Superior temporal gyrus (tissue), 1 donor: ENCODE measurements at regions not wholly inside any gene's neighbourhood (a gene's known extent, or its start where the extent isn't known, plus 50 kb on each side); places are given as distances from the start of the nearest gene placed in this dataset.
A peak's percentile ranks its signal among the peaks of the same experiment; 100 is the strongest.

Experiments
- DNase-seq: peaks from one replicate; pipeline ENCODE4 v3.0.0-alpha.2; 2016; ENCODE audit errors: extremely low spot score

DNA sequence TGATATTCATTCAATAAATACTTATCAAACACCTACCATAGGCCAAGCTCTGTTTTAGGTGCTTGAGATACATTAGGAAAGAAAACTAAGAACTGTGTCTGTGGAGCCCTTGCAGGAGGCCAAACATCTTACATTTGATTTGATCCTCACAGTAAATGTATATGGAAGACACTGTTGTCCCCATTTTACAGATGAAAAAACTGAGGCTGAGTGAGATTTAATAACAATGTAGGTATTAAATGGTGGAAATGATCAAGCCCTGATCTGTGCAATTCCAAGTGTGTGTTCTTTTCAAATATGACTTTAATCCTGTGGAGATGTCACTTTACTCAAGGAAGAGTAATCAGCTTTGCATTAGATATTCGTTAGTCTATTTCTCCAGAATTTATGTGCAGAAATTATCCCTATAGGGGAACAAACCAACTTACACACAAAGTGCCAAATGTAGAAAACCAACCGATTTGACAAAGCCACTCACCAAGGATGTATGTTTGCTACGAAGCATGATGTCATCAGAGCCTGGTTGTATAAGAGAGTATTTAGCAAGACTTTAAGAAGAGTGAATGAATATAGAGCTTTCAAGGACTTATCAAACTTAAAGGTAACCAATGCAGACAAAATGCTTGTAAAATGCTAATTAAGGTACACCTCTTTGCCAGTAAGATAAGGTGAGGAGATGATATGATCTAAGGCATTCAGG lies 153.9 kb upstream of the NFIB start:
- no peak for DNase-seq

DNA sequence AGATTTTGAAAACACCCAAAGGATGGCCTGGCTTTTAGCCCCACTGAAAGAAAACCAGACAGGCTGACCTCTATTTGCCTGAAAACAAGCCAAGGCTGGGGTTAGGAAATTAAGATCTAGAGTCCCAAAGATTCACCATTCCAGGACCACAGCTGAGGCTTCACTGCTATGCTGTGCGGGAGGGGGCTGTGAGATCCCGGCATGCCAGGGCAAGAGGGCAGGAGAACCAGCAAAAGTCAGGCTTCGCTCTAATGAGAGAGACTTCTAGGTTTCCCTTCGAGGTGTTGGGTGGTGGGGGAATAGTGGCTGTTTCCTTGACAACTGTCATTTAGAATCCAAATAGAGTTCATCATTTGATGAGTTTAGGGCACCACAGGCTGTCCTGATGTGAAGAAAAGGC lies 152.9 kb upstream of the NFIB start:
- no peak for DNase-seq

DNA sequence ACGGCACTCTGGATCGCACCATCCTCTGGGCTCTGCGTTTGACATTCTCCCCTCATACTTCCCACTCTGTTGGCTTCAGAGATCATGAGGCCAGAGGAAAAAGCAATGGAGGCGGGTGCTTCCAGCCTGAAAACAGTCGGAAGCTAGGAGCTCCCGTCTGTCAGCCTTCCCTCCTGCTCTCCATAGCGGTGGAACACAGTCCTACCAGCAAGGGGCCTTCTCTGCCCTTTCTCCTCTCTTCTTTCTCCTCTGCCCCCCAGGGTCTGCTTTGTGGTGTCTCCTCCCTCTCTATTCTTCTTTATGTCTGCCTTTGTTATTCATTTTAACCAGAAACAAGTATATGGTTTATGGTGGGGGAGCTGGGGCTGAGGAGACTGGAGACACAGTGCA lies 152.5 kb upstream of the NFIB start:
- DNase-seq, result no peak

DNA sequence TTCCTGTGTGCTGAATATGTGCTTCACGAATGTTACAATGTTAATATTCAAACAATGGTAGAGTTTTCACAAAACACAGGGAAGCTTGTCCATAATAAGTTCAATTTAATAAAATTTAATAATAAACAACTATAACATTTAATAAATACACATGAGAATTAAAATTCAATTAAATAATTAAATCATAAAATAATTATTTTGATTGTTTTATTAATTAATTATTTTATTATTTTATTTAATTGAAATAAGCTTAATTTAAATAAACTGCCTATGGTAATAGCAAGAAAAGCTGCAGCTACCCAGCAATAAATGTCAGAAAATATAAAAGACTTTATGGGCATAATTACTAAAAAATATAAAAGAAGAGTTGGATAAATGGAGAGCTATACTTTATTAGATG lies 149.0 kb upstream of the NFIB start:
- no peak for DNase-seq

DNA sequence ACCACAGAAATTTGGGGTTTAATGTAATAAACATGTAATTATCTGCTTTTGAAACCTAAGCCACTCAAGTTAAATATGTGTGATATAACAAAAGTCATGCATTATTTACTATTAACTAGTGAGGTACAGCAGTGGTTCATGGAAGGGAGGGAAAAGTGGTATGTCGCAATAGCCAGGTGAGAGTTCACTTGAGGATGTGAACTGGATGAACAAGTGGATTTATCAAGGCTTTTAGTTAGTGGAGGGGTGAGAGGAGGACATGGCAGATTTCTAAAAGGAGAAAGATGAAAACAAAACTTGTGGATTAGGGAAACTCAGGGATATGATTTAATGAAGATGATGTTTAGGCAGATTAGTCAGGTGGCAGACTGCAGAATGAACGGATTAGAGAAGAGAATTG lies 141.3 kb upstream of the NFIB start:
- no peak for DNase-seq

DNA sequence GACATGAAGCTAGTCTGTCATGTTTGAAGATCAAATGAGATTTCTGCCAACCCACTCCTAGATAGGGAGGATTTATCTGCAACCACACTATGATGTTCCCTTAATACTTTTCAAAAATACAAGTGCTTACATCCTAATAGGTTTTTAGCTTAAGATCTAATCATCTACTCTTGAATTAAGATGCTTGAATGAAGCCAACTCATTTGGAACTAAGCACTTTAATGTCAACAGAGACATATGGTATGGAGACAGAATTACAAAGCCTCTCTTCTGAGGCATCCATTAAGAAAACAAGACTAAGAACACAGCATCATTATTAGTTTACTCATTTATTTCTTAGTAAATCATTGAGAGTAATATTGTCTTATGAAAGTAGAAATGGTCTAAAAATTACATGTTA lies 139.3 kb upstream of the NFIB start:
- no peak for DNase-seq

DNA sequence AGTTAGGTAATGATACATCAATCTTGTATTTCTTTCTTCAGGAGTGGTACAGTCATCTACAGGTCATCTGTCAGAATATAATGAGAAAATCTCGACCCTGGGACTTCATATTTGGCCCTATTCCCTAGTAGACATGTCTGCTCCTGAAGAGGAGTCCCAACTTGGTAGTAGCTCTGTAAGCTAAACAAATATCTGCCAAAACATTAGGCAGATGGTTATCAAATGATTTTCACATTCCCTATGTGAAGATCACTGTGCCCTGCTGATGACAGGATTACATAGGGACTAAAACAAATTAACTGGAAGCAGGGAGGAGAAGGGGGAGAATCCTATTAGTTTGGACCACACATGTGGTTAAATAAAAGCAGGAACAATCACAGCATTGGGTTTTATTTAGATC lies 138.6 kb upstream of the NFIB start:
- DNase-seq, result no peak

DNA sequence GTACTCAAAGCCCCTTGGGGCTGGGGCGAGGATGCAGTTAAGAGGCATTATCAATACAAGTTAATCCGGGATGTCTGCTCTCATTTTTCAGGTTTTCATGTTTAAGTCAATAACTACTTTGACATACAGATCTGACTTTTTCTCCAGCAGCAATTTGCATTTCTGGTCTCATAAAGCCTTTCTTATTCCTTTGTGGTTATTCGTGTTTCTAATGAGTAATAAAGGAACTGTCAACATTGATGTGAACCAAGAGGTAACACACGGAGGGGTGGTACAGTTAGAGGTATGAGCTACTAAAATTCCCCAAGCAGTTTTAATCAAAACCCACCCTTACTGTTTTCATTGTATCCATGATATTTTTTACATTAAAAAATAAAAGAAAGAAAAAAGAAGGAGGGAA lies 138.0 kb upstream of the NFIB start:
- no peak for DNase-seq

DNA sequence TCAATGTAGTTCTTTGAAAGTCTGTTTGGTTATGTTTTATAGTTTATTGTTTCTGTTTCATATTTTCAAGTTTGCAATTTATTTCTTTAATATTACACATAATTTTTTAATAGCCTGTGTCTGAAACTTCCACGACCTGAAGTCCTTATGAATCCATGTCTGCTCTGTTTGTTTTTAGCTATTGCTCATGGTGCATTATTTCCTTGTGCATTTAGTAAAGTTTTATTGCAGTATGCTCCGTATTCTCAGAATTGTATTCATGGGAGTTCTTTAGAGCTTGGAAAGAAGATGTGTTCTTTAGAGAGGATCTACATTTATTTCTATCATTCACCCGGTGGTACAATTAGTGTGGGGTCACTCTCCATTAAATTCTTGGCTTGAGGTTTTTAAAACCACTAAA lies 133.2 kb upstream of the NFIB start:
- DNase-seq, result no peak

DNA sequence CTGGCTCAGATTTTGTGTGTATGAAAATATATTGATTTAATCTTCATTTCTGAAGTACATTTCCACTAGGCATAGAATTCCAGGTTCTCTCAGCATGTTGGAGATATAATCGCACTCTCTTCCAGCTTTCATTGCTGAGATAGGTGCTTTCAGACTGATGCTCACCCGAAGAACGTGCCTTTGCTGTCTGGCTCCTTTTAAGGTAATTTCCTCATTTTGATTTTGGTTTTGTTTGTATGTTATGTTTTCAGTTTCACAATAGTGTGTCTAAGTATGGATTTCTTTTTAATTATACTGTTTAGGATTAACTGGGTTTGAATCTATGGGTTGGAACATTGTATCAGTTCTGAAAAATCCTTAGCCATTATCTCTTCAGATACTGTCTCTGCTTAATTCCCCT lies 132.0 kb upstream of the NFIB start:
- no peak for DNase-seq

DNA sequence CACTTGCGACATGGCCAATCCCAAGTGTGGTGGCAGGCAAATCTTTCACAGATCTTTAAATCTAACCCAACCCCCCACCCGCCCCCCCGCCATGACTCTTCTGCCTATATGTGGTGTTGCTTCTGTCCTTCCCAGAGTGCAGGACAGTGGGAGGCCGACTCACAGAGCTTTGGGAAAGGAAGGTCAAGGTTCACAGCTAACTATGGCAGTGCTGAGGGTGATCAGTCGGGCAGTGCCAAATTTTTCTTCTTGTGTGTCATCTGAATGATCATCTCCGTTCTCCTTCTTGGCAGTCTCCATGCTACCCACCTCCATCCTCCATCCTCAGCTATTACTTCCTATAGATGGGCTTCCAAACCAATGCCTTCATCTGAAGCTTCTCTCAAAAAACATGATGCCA lies 129.0 kb upstream of the NFIB start:
- DNase-seq, result no peak

DNA sequence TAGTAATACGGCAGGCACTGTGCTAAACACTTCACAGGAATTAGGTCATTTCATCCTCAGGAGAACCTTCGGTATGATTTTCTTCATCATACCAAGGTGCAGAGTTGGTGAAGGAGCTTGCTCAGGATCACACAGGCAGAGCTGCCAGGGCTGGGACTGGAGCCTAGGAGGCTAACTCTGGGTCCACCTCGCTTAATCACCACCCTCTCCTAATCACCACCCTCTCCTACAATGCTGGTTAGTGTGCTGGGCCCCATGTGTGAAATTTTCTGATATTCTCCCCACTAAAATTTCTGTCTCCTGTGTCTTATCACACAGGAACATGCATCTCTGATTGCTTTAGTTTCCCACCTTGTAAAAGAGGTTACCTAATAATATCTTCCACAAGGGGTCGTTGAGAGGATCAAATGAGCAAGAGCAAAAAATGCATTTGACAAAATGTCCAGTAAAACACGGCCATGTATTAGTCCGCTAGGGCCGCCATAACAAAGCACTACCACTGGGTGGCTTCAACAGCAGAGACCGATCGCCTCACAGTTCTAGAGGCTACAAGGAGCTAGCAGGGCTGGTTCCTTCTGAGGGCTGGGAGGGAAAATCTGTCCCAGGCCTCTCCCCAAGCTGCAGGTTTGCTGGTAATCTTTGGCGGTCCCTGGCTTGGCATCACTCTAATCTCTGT lies 128.2 kb upstream of the NFIB start:
- no peak for DNase-seq

DNA sequence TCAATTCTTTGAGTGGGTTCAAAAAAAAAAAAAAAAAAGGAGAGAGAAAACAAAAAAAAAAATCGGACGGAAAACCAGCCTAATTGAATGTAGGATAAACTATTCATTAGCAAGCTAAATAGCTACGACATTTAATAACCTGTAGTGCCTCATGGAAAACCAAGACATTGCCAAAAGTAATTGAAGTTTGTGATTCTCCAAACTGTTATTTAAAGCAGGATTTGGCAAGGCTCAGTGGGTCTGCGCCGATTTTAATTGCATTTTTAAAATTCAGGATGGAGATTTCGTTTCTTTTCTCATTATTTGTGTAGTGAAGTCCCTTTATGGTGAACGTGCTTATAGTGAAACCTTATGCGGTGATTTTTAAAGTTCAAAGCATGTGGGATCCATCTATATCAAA lies 127.2 kb upstream of the NFIB start:
- no peak for DNase-seq

DNA sequence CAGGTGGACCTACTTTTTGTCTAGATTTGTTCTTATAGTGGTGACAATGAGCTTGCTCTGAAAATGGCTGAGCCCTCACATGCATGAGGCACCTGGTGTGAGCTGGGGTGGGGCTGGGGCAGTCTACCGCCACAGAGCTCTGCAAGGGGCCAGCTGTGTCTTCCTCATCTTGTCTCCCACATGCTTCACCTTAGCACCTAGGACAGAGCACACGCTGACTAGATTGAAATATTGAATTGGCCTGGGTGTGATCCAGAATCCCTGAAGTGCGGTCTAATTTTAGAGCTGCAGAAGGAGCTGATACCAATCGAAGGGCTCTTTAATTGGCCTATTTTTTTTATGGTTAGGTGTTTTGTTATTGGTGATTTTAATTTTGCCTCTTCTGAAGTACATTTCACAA lies 126.1 kb upstream of the NFIB start:
- DNase-seq, result no peak

DNA sequence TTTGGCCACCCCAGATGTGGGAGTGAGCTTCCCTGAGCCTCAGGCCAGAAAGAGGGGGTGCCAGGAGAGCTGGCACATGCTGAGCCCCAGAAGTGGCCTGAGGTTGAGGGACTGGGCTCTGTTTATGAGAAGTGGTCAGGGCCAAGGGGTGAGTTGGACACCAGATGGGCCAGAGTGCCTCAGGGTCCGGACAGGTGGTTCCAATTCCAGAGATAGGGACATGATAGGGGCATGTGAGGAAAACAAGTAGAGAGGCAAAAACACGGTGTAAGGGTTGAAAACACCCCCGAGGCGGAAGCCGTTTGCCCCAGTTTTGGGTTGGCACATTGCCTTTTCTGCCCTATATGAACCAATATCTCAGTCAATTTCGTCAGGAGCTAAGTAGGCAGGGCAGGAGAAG lies 125.6 kb upstream of the NFIB start:
- no peak for DNase-seq

DNA sequence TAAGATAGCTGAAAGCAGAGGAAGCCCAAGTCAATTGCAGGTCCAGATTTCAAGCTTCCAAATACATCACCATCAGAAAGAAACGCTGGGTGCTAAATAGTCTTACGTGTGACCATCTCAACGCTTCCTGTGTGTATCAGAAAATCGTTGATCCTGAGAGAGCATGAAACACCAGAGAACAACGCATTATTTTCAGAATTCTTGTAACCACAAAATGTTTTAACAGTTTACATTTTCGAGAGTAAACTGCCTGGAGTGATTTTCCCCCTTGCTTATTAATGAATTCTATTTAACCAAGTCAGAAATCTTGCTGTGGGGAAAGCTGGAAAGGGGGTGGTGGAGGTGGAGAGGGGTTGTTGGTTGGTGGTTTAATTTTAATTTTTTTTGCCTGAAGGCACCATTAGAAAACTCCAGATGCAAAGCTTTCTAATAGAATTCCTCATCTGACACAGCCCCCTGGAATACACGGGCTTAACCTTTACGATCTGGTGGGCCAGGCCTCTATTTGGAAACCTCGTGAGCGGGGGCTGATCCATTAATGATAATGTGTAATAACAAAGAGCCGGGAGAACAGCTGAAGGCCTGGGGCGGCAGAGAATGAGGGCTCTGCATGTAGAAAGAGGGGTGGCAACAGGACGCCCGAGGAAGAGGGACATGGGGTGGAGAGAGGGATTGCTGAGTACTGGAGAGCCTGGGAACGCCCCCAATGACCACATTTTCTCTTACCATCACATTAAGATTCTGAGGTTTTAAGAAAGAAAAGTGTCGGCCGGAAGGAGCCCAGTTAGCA lies 124.5 kb upstream of the NFIB start:
- DNase-seq, result no peak

DNA sequence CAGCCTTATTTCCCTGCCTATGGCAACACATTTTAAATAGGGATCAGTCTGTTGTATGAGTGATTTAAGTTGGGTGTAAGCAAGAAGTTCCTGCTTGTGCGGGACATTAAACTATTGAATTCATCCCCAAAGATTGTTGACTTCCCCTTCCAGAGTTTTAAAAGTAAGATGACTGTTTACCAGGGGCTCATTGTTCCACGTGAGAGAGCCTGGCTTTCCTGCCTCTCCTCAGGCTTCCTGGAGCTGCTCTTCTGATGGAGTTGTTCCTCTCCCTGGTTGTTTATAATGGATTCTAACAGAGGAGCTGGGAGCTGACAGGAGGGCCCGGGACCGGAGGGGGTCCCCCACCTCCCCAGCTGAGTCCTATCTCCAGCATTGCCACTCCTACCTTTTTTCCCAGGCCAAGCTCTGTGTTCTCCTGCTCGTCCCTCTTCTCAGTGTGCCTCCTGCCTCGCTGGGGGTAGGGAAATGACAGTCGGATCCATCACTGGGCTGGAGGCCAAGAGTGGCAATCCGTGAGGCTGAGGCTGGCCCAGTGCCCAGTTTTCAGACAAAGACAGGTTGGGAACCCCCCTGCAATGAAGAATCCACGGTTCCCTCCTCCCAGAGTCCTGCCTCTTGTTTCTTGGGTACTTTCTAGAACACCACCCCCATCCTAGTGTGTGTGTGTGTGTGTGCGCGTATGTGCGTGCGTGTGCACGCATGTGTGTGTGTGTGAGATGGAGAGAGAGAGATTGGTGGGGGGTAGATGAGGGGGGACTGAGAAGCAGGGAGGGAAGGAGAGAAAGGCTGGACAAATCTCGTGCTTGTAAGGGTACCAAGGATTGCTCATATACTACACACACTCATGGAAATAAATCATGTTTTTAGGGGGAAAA lies 123.7 kb upstream of the NFIB start:
- DNase-seq, result no peak

DNA sequence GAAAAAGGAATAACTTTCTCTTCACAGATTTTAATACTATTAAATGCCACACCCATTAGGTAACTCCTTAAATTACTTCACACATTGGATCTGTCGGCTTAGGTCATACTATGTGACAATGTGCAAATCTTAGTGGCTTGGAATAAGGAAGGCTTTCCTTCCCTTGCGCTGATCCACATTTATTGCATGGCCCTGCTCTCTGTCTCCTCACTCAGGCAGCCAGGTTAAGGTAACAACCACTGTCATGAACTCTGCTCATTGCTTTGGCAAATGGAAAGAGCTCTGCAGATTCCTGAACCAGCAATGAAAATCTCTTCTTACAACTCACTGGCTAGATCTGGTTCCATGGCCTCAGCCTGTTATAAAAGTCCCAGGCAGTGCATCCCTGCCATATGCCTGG lies 121.9 kb upstream of the NFIB start:
- no peak for DNase-seq

DNA sequence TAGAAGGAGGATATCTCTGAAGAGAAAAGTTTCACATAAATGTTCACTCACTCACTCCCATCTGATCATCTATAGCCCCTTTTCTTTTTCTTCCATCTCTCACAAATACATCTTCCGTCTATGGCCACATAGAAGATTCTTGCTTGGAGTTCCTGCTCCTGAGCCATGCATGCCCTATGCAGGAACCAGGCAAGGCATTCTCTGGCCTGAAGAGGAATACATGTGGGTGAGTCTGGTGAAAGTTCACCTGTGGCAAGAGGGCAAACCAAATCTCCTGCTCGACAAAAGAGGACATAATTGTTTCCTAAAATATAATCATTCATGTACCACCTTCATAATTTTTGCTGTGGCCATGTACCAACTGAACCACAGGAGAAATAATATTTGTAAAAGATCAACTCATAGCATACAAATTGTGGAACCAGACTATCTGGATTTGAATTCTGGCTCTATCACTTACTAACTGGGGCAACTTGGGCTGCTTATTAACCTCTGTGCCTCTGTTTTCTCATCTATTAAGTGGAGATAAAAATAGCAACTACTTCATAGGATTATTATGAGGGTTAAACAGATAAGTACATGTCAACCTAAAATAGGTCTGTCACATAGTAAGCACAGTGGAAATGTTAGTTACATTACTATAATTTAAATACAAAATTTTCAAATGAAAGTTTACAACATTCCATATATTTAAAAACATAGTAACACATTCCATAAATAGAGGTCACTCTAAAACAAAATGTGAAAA lies 121.2 kb upstream of the NFIB start:
- no peak for DNase-seq

DNA sequence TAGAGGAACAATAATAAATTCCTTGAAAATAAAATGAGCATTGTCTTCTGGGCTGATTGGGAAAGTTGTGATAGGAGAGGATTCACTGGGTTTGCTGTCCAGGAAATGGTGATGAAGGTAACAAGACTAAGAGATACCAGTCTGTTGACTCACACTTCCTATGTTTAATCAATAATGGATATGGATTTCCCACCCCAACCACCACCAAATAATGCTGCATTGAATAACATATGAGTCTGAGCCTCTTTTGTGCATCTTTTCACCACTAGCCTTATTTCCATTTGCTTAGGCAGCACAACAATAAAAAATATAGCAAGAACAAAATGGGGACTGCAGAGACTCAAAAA lies 120.2 kb upstream of the NFIB start:
- no peak for DNase-seq

DNA sequence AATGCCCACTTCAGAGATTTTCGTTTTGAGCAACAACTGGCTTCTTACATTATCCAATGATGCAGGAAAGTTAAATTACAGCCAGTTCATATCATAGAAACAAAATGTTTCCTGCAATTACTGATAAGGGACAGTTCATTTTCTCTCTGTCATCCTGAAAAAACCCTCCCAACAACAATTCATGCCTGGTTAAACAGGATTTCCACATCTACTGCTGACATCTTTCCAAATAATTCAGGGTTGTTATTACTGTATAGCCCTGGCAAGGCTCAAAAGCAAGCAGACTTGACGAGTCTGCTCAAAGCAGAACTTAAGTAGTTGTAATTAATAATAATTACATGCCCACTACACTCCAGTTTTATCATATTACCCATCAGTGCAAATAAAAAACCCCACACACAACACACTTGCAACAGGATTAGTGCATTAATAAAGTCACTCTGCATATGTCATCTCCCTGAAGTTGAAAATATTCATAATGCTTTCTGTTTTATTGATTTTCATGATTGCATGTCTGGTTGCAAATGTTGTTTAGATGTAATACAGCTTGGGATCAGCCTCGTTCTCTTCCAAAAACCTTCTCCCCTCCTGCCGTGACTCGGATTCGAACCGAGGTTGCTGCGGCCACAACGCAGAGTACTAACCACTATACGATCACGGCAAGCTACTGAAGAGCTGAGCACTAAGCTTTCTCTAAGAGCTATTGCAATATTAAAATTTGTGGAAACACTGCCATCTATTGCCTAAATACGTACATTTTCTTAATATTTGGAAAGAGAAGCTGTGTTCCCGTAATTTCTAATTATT lies 119.6 kb upstream of the NFIB start:
- DNase-seq, result peak; percentile 94
